CD4-positive, alpha-beta T cell (primary cell): ENCODE measurements at regions not wholly inside any gene's neighbourhood (a gene's known extent, or its start where the extent isn't known, plus 50 kb on each side); places are given as distances from the start of the nearest gene placed in this dataset.
"Not testable (repeated sequence)": the region's sequence is repeated elsewhere in the genome, so short reads cannot be mapped to it uniquely, and the experiment has no call there.

Experiments
- ATAC-seq: fragments of 200-7000 bp; cut with Tn5 transposase; one replicate; pipeline ENCODE4 v1.10.0; 2022; ENCODE audit warnings: mild to moderate bottlenecking; ENCODE audit not compliant: poor library complexity
- CTCF ChIA-PET: fragments of 350-600 bp; sonication (Branson Sonifier 250); formaldehyde crosslinking; loops from one replicate; lab custom pipeline; 2021; ENCODE audit warnings: antibody characterized with exemption, inconsistent platforms; lab: Charles Lee
- POLR2A ChIA-PET: fragments of 350-600 bp; sonication (Branson Sonifier 250); formaldehyde crosslinking; loops from one replicate; lab custom pipeline; 2021; ENCODE audit warnings: antibody characterized with exemption, inconsistent platforms; lab: Charles Lee
- DNase-seq, 14 experiments: peaks; one replicate each; pipeline ENCODE4 v3.0.0-alpha.2; 2013 to 2020; ENCODE audit warnings: mixed read lengths in 2 of 14
- H3K27ac ChIP-seq, 2 donors: one replicate each; pipeline versions ENCODE4 v1.5.1 to v1.7.0; 2013; ENCODE audit warnings: low read length in 2 of 2, low read depth in 1 of 2, mild to moderate bottlenecking in 1 of 2
- H3K27me3 ChIP-seq, 2 experiments: 1 replicate in 1 of 2; 2 replicates in 1 of 2; pipeline versions ENCODE4 v1.6.1 to v1.7.0; 2013; ENCODE audit warnings: low read length in 2 of 2, control low read depth in 1 of 2, mild to moderate bottlenecking in 1 of 2, moderate library complexity in 1 of 2; ENCODE audit not compliant: insufficient read depth in 2 of 2, control insufficient read depth in 1 of 2
- H3K36me3 ChIP-seq: one replicate; pipeline ENCODE4 v1.6.1; 2013; ENCODE audit warnings: low read length, control low read depth; ENCODE audit not compliant: insufficient read depth
- H3K4me1 ChIP-seq: one replicate; pipeline ENCODE4 v1.6.1; 2013; ENCODE audit warnings: low read length, control low read depth; ENCODE audit not compliant: insufficient read depth
- H3K4me3 ChIP-seq: one replicate; pipeline ENCODE4 v1.5.1; 2013; ENCODE audit warnings: mild to moderate bottlenecking, low read length, moderate library complexity
- H3K9me3 ChIP-seq, 2 experiments: 1 replicate in 1 of 2; 2 replicates in 1 of 2; pipeline versions ENCODE4 v1.6.1 to v1.7.0; 2013; ENCODE audit warnings: low read length in 2 of 2, mild to moderate bottlenecking in 2 of 2, control low read depth in 1 of 2, moderate library complexity in 1 of 2; ENCODE audit not compliant: control insufficient read depth in 1 of 2, insufficient read depth in 1 of 2
- H3K27ac Mint-ChIP-seq: one replicate; pipeline ENCODE4 v1.8.0; 2020; ENCODE audit warnings: mixed read lengths
- H3K27me3 Mint-ChIP-seq: one replicate; pipeline ENCODE4 v1.8.0; 2021; ENCODE audit warnings: mixed read lengths
- H3K36me3 Mint-ChIP-seq: one replicate; pipeline ENCODE4 v1.8.0; 2021; ENCODE audit warnings: low read depth, mixed read lengths
- H3K4me1 Mint-ChIP-seq: one replicate; pipeline ENCODE4 v1.8.0; 2021; ENCODE audit warnings: low read depth, mixed read lengths
- H3K4me3 Mint-ChIP-seq: one replicate; pipeline ENCODE4 v1.8.0; 2020; ENCODE audit warnings: mild to moderate bottlenecking, mixed read lengths
- H3K9me3 Mint-ChIP-seq: one replicate; pipeline ENCODE4 v1.8.0; 2020; ENCODE audit warnings: mixed read lengths
- CTCF ChIP-seq: fragments of 200-600 bp; IDR thresholded peaks from one replicate; pipeline ENCODE4 v1.8.0; 2022; ENCODE audit warnings: antibody characterized with exemption, mild to moderate bottlenecking
- intact Hi-C, 2 experiments: fragments of 100-400 bp; cut with DNase I in 1 of 2; cut with micrococcal nuclease in 1 of 2; formaldehyde crosslinking; loops; one replicate each; pipeline versions ENCODE4 v1.15.1 to v1.9.0; 2023 to 2025; cut with DNase I, micrococcal nuclease

- TF ChIP-seq CTCF = no peak
- H3K36me3 ChIP-seq = no peaks in the 10 kb centered on the region
- H3K4me1 Mint-ChIP-seq = no peaks in the 10 kb centered on the region
- H3K27ac Mint-ChIP-seq = no peak overlapping the region
- H3K9me3 ChIP-seq = no peaks in the 10 kb centered on the region
- intact Hi-C loops = no loop called here
- H3K4me1 ChIP-seq = no peaks in the 10 kb centered on the region
- no peak for DNase-seq
- no peak overlapping the region for H3K27ac ChIP-seq
- H3K4me3 ChIP-seq = no peak overlapping the region
- ChIA-PET CTCF (no interaction called here), POLR2A (no interaction called here)
- H3K4me3 Mint-ChIP-seq = no peak overlapping the region
- no peak for ATAC-seq
- no peaks in the 10 kb centered on the region for H3K27me3 Mint-ChIP-seq
- no peaks in the 10 kb centered on the region for H3K36me3 Mint-ChIP-seq
- H3K9me3 Mint-ChIP-seq = peaks cover 10% of the 10 kb centered on the region
- H3K27me3 ChIP-seq = no peaks in the 10 kb centered on the region
These were observed 1193.4 kb downstream of the DSC3 start for GRCh38 chr18:29849144-29849543.

GRCh38 chr18:29841631-29842030 is 1200.9 kb downstream of the DSC3 start:
- H3K36me3 Mint-ChIP-seq = no peaks in the 10 kb centered on the region
- ATAC-seq (no peak), DNase-seq (no peak)
- H3K9me3 ChIP-seq = peaks cover 0 to 9% of the 10 kb centered on the region in 2 experiments
- no peaks in the 10 kb centered on the region for H3K36me3 ChIP-seq
- no peak overlapping the region for H3K27ac Mint-ChIP-seq
- no peak overlapping the region for H3K4me3 Mint-ChIP-seq
- intact Hi-C loops = no loop called here
- POLR2A ChIA-PET = no interaction called here
- no peaks in the 10 kb centered on the region for H3K4me1 Mint-ChIP-seq
- H3K4me1 ChIP-seq = no peaks in the 10 kb centered on the region
- H3K27me3 Mint-ChIP-seq = no peaks in the 10 kb centered on the region
- no peaks in the 10 kb centered on the region for H3K27me3 ChIP-seq
- peaks cover 16% of the 10 kb centered on the region for H3K9me3 Mint-ChIP-seq
- CTCF ChIA-PET = no interaction called here
- H3K27ac ChIP-seq = no peak overlapping the region
- no peak for TF ChIP-seq CTCF
- H3K4me3 ChIP-seq = no peak overlapping the region

- no peak overlapping the region for H3K4me3 ChIP-seq
- H3K36me3 Mint-ChIP-seq = no peaks in the 10 kb centered on the region
- H3K36me3 ChIP-seq = no peaks in the 10 kb centered on the region
- H3K9me3 ChIP-seq = peaks cover 0 to 9% of the 10 kb centered on the region in 2 experiments
- no peaks in the 10 kb centered on the region for H3K4me1 Mint-ChIP-seq
- H3K9me3 Mint-ChIP-seq = peaks cover 14% of the 10 kb centered on the region
- no peaks in the 10 kb centered on the region for H3K27me3 Mint-ChIP-seq
- H3K4me3 Mint-ChIP-seq = no peak overlapping the region
- H3K27me3 ChIP-seq = no peaks in the 10 kb centered on the region
- no peak overlapping the region for H3K27ac ChIP-seq
- ChIA-PET POLR2A (no interaction called here), CTCF (no interaction called here)
- TF ChIP-seq CTCF = no peak
- no peak for ATAC-seq
- DNase-seq = no peak
- intact Hi-C loops = no loop called here
- H3K4me1 ChIP-seq = no peaks in the 10 kb centered on the region
- no peak overlapping the region for H3K27ac Mint-ChIP-seq
These were observed 1202.5 kb downstream of the DSC3 start for GRCh38 chr18:29840089-29840488.

GRCh38 chr18:29838961-29839360 is 1203.6 kb downstream of the DSC3 start:
- intact Hi-C loops, ATAC-seq, H3K36me3 ChIP-seq, H3K27me3 Mint-ChIP-seq, H3K4me1 Mint-ChIP-seq, H3K27me3 ChIP-seq, H3K27ac ChIP-seq, H3K27ac Mint-ChIP-seq, H3K36me3 Mint-ChIP-seq, H3K4me3 Mint-ChIP-seq, H3K9me3 ChIP-seq, H3K4me3 ChIP-seq, H3K4me1 ChIP-seq, POLR2A ChIA-PET, DNase-seq, CTCF ChIA-PET: not testable (repeated sequence)
- peaks cover 17% of the 10 kb centered on the region for H3K9me3 Mint-ChIP-seq
